Panc1 (cell line): ENCODE measurements at regions not wholly inside any gene's neighbourhood (a gene's known extent, or its start where the extent isn't known, plus 50 kb on each side); places are given as distances from the start of the nearest gene placed in this dataset.
"Not testable (repeated sequence)": the region's sequence is repeated elsewhere in the genome, so short reads cannot be mapped to it uniquely, and the experiment has no call there.

Experiments used
- ATAC-seq: fragments of 200-7000 bp; cut with Tn5 transposase; 2 replicates; pipeline ENCODE4 v1.9.1; 2020; ENCODE audit warnings: mild to moderate bottlenecking, moderate library complexity
- BruUV-seq: library from RNA; stranded (reverse); fragments of 400-500 nt; replicated peaks from 2 replicates; lab custom pipeline; 2021; lab: Mats Ljungman, UMichigan
- CTCF ChIA-PET: fragments of 300-600 bp; sonication (Branson Sonifier 250); formaldehyde crosslinking; loops from one replicate; lab custom pipeline; 2022; ENCODE audit warnings: antibody characterized with exemption; lab: Charles Lee
- POLR2A ChIA-PET: fragments of 300-600 bp; sonication (Branson Sonifier 250); formaldehyde crosslinking; loops from one replicate; lab custom pipeline; 2022; ENCODE audit warnings: antibody characterized with exemption; lab: Charles Lee
- DNase-seq: peaks from one replicate; pipeline ENCODE4 v3.0.0-alpha.2; 2010; ENCODE audit warnings: low read depth, low spot score
- H3K27ac ChIP-seq: 2 replicates; pipeline ENCODE4 v1.5.1; 2011; ENCODE audit warnings: mild to moderate bottlenecking, low read length, inconsistent platforms
- H3K27me3 ChIP-seq: fragments of 200-500 bp; sonication (Bioruptor generic); 2 replicates; pipeline ENCODE4 v1.6.0; 2014; ENCODE audit warnings: low read length, inconsistent platforms; ENCODE audit not compliant: control insufficient read depth, insufficient read depth
- H3K36me3 ChIP-seq: fragments of 200-500 bp; sonication (Bioruptor generic); 2 replicates; pipeline ENCODE4 v1.5.1; 2014; ENCODE audit warnings: inconsistent platforms, mild to moderate bottlenecking, low read length, moderate library complexity; ENCODE audit not compliant: control insufficient read depth, insufficient read depth
- H3K4me1 ChIP-seq: 2 replicates; pipeline ENCODE4 v1.5.1; 2011; ENCODE audit warnings: inconsistent platforms, mild to moderate bottlenecking, low read length, moderate library complexity; ENCODE audit not compliant: control insufficient read depth, insufficient read depth
- H3K4me3 ChIP-seq, 2 experiments: 2 replicates each; pipeline ENCODE4 v1.5.1; 2011 to 2012; ENCODE audit warnings: low read depth in 2 of 2, low read length in 2 of 2, mild to moderate bottlenecking in 2 of 2, inconsistent platforms in 1 of 2, moderate library complexity in 1 of 2
- H3K9me3 ChIP-seq: fragments of 200-500 bp; sonication (Bioruptor generic); 2 replicates; pipeline ENCODE4 v1.5.1; 2014; ENCODE audit warnings: low read depth, mild to moderate bottlenecking, inconsistent platforms, low read length, moderate library complexity; ENCODE audit not compliant: control insufficient read depth, insufficient read depth
- POLR2AphosphoS5 ChIP-seq: IDR thresholded peaks from 2 replicates; pipeline ENCODE4 v1.6.1; 2012; ENCODE audit warnings: mild to moderate bottlenecking, low read depth, low read length, moderate library complexity
- SIN3A ChIP-seq: IDR thresholded peaks from 2 replicates; pipeline ENCODE4 v1.6.1; 2012; ENCODE audit warnings: low read depth, mild to moderate bottlenecking, low read length, moderate library complexity, borderline replicate concordance; ENCODE audit not compliant: insufficient read depth
- TCF7L2 ChIP-seq: IDR thresholded peaks from 2 replicates; pipeline ENCODE4 v1.6.1; 2011; ENCODE audit warnings: mild to moderate bottlenecking, low read depth, low read length, inconsistent platforms
- in situ Hi-C: cut with HindIII; loops from 2 replicates; pipeline ENCODE4 v1.10.0; 2016; ENCODE audit warnings: low sequenced_read_pairs, low pct_unique_long_range_greater_than_20kb
- intact Hi-C: fragments of 100-400 bp; cut with micrococcal nuclease; formaldehyde crosslinking; loops from one replicate; pipeline ENCODE4 v1.10.0; 2022; ENCODE audit not compliant: unreplicated experiment
- TF ChIP-seq, protein P1 (sequence below): fragments of 450-650 bp; IDR thresholded peaks from 2 replicates; pipeline ENCODE4 v1.5.1; 2017; ENCODE audit warnings: mild to moderate bottlenecking
- TF ChIP-seq, protein P2 (sequence below), 2 experiments: IDR thresholded peaks; 2 replicates each; pipeline ENCODE4 v1.6.1; 2011 to 2012; ENCODE audit warnings: low read depth in 2 of 2, control low read depth in 1 of 2, low read length in 1 of 2, mild to moderate bottlenecking in 1 of 2, moderate library complexity in 1 of 2; ENCODE audit not compliant: insufficient read depth in 1 of 2

DNA sequence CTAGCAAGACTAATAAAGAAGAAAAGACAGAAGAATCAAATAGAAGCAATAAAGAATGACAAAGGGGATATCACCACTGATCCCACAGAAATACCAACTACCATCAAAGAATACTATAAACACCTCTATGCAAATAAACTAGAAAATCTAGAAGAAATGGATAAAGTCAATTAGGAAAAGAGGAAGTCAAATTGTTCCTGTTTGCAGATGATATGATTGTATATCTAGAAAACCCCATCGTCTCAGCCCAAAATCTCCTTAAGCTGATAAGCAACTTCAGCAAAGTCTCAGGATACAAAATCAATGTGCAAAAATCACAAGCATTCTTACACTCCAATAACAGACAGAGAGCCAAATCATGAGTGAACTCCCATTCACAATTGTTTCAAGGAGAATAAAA is 133.0 kb downstream of the ZFAND4 start:
- H3K27me3 ChIP-seq, H3K4me1 ChIP-seq, in situ Hi-C loops, ATAC-seq, POLR2A ChIA-PET, CTCF ChIA-PET, intact Hi-C loops, H3K27ac ChIP-seq, BruUV-seq, H3K4me3 ChIP-seq, DNase-seq, H3K36me3 ChIP-seq, H3K9me3 ChIP-seq: not testable (repeated sequence)

DNA sequence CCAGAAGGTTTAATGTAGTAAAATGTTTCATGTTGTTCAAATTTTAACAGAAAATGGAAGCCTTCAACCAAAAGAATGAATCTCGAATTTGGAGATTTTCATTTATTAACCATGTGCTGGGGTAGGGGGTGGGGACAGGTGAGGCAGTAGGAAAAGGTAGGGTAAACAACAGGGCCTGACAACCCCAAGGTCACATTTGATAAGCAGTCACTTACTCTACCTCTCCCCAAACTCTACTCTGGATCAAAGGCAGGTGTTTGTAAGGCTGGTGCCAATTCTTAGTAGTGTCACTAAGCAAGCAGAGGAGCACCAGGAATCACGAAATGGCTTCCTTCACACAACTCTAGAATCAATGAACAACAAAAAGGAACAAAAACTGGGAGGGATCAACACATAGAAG is 138.0 kb downstream of the ZFAND4 start:
- ATAC-seq (no peak), DNase-seq (no peak)
- Histone ChIP-seq H3K36me3 (no peaks in the 10 kb centered on the region), H3K27ac (no peak overlapping the region), H3K27me3 (no peaks in the 10 kb centered on the region), H3K4me3 (no peak overlapping the region), H3K9me3 (no peaks in the 10 kb centered on the region), H3K4me1 (no peaks in the 10 kb centered on the region)
- in situ Hi-C loops = no loop called here
- TF ChIP-seq, protein P1, sequence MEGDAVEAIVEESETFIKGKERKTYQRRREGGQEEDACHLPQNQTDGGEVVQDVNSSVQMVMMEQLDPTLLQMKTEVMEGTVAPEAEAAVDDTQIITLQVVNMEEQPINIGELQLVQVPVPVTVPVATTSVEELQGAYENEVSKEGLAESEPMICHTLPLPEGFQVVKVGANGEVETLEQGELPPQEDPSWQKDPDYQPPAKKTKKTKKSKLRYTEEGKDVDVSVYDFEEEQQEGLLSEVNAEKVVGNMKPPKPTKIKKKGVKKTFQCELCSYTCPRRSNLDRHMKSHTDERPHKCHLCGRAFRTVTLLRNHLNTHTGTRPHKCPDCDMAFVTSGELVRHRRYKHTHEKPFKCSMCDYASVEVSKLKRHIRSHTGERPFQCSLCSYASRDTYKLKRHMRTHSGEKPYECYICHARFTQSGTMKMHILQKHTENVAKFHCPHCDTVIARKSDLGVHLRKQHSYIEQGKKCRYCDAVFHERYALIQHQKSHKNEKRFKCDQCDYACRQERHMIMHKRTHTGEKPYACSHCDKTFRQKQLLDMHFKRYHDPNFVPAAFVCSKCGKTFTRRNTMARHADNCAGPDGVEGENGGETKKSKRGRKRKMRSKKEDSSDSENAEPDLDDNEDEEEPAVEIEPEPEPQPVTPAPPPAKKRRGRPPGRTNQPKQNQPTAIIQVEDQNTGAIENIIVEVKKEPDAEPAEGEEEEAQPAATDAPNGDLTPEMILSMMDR = no peak
- TF ChIP-seq SIN3A = no peak
- TF ChIP-seq POLR2AphosphoS5 = no peak
- no peak for TF ChIP-seq TCF7L2
- TF ChIP-seq, protein P2, sequence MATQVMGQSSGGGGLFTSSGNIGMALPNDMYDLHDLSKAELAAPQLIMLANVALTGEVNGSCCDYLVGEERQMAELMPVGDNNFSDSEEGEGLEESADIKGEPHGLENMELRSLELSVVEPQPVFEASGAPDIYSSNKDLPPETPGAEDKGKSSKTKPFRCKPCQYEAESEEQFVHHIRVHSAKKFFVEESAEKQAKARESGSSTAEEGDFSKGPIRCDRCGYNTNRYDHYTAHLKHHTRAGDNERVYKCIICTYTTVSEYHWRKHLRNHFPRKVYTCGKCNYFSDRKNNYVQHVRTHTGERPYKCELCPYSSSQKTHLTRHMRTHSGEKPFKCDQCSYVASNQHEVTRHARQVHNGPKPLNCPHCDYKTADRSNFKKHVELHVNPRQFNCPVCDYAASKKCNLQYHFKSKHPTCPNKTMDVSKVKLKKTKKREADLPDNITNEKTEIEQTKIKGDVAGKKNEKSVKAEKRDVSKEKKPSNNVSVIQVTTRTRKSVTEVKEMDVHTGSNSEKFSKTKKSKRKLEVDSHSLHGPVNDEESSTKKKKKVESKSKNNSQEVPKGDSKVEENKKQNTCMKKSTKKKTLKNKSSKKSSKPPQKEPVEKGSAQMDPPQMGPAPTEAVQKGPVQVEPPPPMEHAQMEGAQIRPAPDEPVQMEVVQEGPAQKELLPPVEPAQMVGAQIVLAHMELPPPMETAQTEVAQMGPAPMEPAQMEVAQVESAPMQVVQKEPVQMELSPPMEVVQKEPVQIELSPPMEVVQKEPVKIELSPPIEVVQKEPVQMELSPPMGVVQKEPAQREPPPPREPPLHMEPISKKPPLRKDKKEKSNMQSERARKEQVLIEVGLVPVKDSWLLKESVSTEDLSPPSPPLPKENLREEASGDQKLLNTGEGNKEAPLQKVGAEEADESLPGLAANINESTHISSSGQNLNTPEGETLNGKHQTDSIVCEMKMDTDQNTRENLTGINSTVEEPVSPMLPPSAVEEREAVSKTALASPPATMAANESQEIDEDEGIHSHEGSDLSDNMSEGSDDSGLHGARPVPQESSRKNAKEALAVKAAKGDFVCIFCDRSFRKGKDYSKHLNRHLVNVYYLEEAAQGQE (IDR thresholded peaks at IDR 0.05; ENCODE audit: insufficient read depth in 1 of 2, low read depth in 2 of 2, low read length in 1 of 2) = no peak
- CTCF ChIA-PET = no interaction called here
- no TSS peak for BruUV-seq
- intact Hi-C loops = no loop called here
- POLR2A ChIA-PET = no interaction called here

DNA sequence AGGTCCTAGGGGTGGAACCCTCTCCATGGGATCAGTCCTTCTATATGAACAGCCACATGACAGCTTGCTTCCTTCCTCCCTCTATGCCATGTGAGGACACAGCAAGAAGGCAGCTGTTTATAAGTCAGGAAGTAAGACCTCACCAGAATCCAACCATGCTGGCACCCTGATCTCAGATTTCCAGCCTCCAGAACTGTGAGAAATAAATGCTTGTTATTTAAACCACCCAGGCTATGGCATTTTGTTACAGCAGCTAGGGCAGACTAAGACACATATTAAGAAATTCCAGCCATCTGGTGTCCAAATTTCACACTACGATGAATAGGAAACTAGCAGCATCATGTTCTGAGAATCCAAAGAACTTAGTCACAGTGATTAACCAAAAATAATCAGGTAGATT is 140.1 kb downstream of the ZFAND4 start:
- no peak for ATAC-seq
- Histone ChIP-seq H3K36me3 (no peaks in the 10 kb centered on the region), H3K27me3 (no peaks in the 10 kb centered on the region), H3K4me3 (no peak overlapping the region), H3K4me1 (no peaks in the 10 kb centered on the region), H3K27ac (no peak overlapping the region), H3K9me3 (no peaks in the 10 kb centered on the region)
- in situ Hi-C loops (no loop called here), intact Hi-C loops (no loop called here)
- DNase-seq = no peak
- ChIA-PET CTCF (no interaction called here), POLR2A (no interaction called here)
- no TSS peak for BruUV-seq
- TF ChIP-seq, protein P2 (IDR thresholded peaks at IDR 0.05; ENCODE audit: insufficient read depth in 1 of 2, low read depth in 2 of 2, low read length in 1 of 2) = no peak
- TF ChIP-seq SIN3A (no peak), TCF7L2 (no peak), POLR2AphosphoS5 (no peak)
- TF ChIP-seq, protein P1 = no peak
